ENCODE measurements at regions not wholly inside any gene's neighbourhood (a gene's known extent, or its start where the extent isn't known, plus 50 kb on each side); places are given as distances from the start of the nearest gene placed in this dataset.
"Not testable (repeated sequence)": the region's sequence is repeated elsewhere in the genome, so short reads cannot be mapped to it uniquely, and the experiment has no call there.

DNA sequence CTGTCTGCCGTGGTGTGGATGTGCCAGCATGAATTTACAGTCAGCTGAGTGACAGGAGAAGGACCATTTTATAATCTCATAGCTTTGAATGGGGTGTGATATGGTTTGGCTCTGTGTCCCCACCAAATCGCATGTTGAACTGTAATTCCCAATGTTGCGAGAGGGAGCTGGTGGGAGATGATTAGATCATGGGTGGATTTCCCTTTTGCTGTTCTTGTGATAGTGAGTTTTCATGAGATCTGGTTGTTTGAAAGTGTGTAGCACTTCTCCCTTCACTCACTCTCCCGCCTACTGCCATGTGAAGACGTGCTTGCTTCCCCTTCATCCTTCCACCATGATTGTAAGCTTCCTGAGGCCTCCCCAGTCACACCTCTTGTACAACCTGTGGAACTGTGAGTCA lies 111.9 kb upstream of the CHD2 start:
- H3K36me3 ChIP-seq (ENCODE audit: control insufficient read depth in 2 of 2, insufficient read depth in 2 of 2, low read length in 2 of 2), result no peaks in the 10 kb centered on the region
- no peaks in the 10 kb centered on the region for H3K4me1 ChIP-seq (ENCODE audit: control insufficient read depth, insufficient read depth, low read length)
- H3K9ac ChIP-seq (ENCODE audit: low read length in 2 of 2), result no peak overlapping the region
- H3K27ac ChIP-seq (ENCODE audit: low read length), result no peak overlapping the region
- no peaks in the 10 kb centered on the region for H3K27me3 ChIP-seq (ENCODE audit: control insufficient read depth in 1 of 2, insufficient read depth in 2 of 2, low read length in 2 of 2)
- no peak overlapping the region for H3K4me3 ChIP-seq (ENCODE audit: low read length in 2 of 2)
- no peaks in the 10 kb centered on the region for H3K9me3 ChIP-seq (ENCODE audit: control insufficient read depth in 2 of 2, low read length in 2 of 2)

DNA sequence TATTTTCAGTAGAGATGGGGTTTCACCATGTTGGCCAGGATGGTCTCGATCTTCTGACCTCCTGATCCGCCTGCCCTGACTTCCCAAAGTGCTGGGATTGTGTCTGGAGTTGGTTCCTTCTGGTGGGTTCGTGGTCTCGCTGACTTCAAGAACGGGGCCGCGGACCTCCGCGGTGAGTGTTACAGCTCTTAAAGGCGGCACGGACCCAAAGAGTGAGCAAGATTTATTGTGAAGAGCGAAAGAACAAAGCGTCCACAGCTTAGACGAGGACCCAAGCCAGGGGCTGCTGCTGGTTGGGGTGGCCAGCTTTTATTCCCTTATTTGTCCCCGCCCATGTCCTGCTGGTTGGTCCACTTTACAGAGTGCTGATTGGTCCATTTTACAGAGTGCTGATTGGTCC lies 111.3 kb upstream of the CHD2 start:
- H3K9ac ChIP-seq (ENCODE audit: low read length in 2 of 2); H3K4me1 ChIP-seq (ENCODE audit: control insufficient read depth, insufficient read depth, low read length); H3K9me3 ChIP-seq (ENCODE audit: control insufficient read depth in 2 of 2, low read length in 2 of 2); H3K36me3 ChIP-seq (ENCODE audit: control insufficient read depth in 2 of 2, insufficient read depth in 2 of 2, low read length in 2 of 2); H3K27me3 ChIP-seq (ENCODE audit: control insufficient read depth in 1 of 2, insufficient read depth in 2 of 2, low read length in 2 of 2); H3K4me3 ChIP-seq (ENCODE audit: low read length in 2 of 2); H3K27ac ChIP-seq (ENCODE audit: low read length): not testable (repeated sequence)

GRCh38 chr15:92796161-92796611 lies 103.9 kb upstream of the CHD2 start:
- no peaks in the 10 kb centered on the region for H3K36me3 ChIP-seq (ENCODE audit: control insufficient read depth in 2 of 2, insufficient read depth in 2 of 2, low read length in 2 of 2)
- H3K9ac ChIP-seq (ENCODE audit: low read length in 2 of 2), result no peak overlapping the region
- H3K27ac ChIP-seq (ENCODE audit: low read length), result no peak overlapping the region
- H3K27me3 ChIP-seq (ENCODE audit: control insufficient read depth in 1 of 2, insufficient read depth in 2 of 2, low read length in 2 of 2), result no peaks in the 10 kb centered on the region
- no peak overlapping the region for H3K4me3 ChIP-seq (ENCODE audit: low read length in 2 of 2)
- no peaks in the 10 kb centered on the region for H3K9me3 ChIP-seq (ENCODE audit: control insufficient read depth in 2 of 2, low read length in 2 of 2)
- peaks cover 3% of the 10 kb centered on the region for H3K4me1 ChIP-seq (ENCODE audit: control insufficient read depth, insufficient read depth, low read length)

DNA sequence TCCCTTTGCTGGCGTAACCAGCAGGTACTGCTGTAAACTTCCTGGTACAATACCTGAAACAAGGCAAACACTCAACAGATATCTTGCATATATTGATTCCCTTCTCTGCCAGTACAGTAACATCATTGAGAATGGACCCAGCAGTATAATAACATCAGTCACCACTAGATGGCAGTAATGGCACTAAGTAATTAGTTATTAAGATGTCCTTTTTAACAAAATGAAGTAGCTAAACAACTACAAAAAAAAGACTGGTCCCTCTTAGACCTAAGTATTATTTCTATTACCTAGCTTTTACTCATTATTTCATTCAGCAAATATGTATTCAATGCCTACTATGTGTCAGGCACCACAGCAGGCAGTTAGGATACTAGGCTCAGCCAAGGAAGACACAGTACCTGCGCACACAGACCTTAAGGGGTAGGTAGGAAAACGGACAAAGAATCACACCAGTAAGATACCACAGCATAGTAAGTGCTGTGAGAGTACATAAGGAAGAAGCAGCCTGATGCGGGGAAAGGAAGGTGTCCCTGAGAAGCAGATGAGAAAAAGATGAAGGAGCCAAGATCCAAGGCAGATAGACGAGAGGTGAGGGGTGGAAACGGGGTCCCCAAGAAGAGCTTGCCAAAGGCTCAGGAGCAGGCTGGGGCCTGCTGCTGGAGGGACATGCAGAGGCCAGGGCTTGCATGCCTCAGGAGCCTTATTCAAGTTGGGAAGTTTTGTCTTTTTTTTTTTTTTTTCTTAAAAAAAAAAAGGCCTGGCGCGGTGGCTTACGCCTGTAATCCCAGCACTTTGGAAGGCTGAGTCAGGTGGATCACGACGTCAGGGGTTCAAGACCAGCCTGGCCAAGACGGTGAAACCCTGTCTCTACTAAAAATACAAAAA lies 102.7 kb upstream of the CHD2 start:
- peak overlapping the region; percentile 7 to 16 for H3K9ac ChIP-seq (ENCODE audit: low read length in 2 of 2)
- H3K4me1 ChIP-seq (ENCODE audit: control insufficient read depth, insufficient read depth, low read length), result peaks cover 3% of the 10 kb centered on the region

DNA sequence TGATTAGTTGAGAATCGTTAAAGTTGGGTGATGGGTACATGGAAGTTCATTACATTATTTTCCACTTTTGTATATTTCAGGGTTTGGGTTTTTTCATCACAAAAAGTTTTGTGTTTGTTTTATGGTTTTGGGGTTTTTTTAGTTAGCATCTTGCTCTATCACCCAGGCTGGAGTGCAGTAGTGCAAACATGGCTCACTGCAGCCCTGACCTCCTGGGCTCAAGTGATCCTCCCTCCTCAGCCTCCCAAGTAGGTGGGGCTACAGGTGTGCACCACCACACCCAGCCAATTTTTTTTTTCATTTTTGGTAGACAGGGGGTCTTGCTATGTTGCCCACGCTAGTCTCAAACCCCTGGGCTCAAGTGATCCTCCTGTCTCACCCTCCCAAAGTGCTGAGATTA lies 100.1 kb upstream of the CHD2 start:
- H3K4me3 ChIP-seq (ENCODE audit: low read length in 2 of 2), result no peak overlapping the region
- no peaks in the 10 kb centered on the region for H3K36me3 ChIP-seq (ENCODE audit: control insufficient read depth in 2 of 2, insufficient read depth in 2 of 2, low read length in 2 of 2)
- no peak overlapping the region for H3K9ac ChIP-seq (ENCODE audit: low read length in 2 of 2)
- no peaks in the 10 kb centered on the region for H3K27me3 ChIP-seq (ENCODE audit: control insufficient read depth in 1 of 2, insufficient read depth in 2 of 2, low read length in 2 of 2)
- H3K4me1 ChIP-seq (ENCODE audit: control insufficient read depth, insufficient read depth, low read length), result peaks cover 10% of the 10 kb centered on the region
- no peak overlapping the region for H3K27ac ChIP-seq (ENCODE audit: low read length)
- no peaks in the 10 kb centered on the region for H3K9me3 ChIP-seq (ENCODE audit: control insufficient read depth in 2 of 2, low read length in 2 of 2)

More for the DNA sequence above, 102.7 kb upstream of the CHD2 start:
- H3K27ac ChIP-seq (ENCODE audit: low read length), result peak overlapping the region; percentile 55
- H3K4me3 ChIP-seq (ENCODE audit: low read length in 2 of 2), result peak overlapping the region in 1 of 2 donors; percentile 3
- H3K36me3 ChIP-seq (ENCODE audit: control insufficient read depth in 2 of 2, insufficient read depth in 2 of 2, low read length in 2 of 2), result no peaks in the 10 kb centered on the region
- no peaks in the 10 kb centered on the region for H3K27me3 ChIP-seq (ENCODE audit: control insufficient read depth in 1 of 2, insufficient read depth in 2 of 2, low read length in 2 of 2)
- no peaks in the 10 kb centered on the region for H3K9me3 ChIP-seq (ENCODE audit: control insufficient read depth in 2 of 2, low read length in 2 of 2)

- H3K9ac ChIP-seq (ENCODE audit: low read length in 2 of 2); H3K27ac ChIP-seq (ENCODE audit: low read length); H3K9me3 ChIP-seq (ENCODE audit: control insufficient read depth in 2 of 2, low read length in 2 of 2); H3K27me3 ChIP-seq (ENCODE audit: control insufficient read depth in 1 of 2, insufficient read depth in 2 of 2, low read length in 2 of 2); H3K4me1 ChIP-seq (ENCODE audit: control insufficient read depth, insufficient read depth, low read length); H3K36me3 ChIP-seq (ENCODE audit: control insufficient read depth in 2 of 2, insufficient read depth in 2 of 2, low read length in 2 of 2); H3K4me3 ChIP-seq (ENCODE audit: low read length in 2 of 2): not testable (repeated sequence)
Observed at GRCh38 chr15:92800416-92801055, 99.6 kb upstream of the CHD2 start.

GRCh38 chr15:92801056-92801773 lies 98.9 kb upstream of the CHD2 start:
- peak overlapping the region; percentile 37 for H3K27ac ChIP-seq (ENCODE audit: low read length)
- not testable (repeated sequence) for H3K4me1 ChIP-seq (ENCODE audit: control insufficient read depth, insufficient read depth, low read length); H3K9ac ChIP-seq (ENCODE audit: low read length in 2 of 2); H3K4me3 ChIP-seq (ENCODE audit: low read length in 2 of 2); H3K36me3 ChIP-seq (ENCODE audit: control insufficient read depth in 2 of 2, insufficient read depth in 2 of 2, low read length in 2 of 2); H3K27me3 ChIP-seq (ENCODE audit: control insufficient read depth in 1 of 2, insufficient read depth in 2 of 2, low read length in 2 of 2); H3K9me3 ChIP-seq (ENCODE audit: control insufficient read depth in 2 of 2, low read length in 2 of 2)

DNA sequence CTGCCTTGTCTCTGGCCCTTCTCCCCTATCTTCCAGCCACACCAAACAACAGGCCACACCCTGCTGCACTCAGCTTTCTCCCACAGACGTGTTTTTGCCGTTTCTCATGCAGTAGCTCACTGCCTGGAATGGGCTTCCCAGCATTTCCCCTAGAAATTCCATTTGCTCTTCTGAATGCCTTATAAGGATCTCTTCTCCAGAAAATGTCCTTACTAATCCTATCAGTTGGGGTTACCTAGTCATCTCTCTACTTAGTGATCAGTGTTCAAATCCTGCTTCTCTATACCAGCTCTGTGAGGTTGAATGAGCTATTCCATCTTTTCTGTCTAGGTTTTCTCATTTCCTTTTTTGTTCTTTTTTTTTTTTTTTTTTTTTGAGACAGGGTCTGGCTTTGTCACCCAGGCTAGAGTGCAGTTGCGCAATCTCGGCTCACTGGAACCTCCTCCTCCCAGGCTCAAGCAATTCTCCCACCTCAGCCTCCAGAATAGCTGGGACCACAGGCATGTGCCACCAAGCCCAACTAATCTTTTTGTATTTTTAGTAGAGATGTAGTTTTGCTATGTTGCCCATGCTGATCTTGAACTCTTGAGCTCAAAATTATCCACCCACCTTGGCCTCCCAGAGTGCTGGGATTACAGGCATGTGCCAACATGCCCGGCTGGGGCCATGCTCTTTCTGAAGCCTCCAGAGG lies 98.2 kb upstream of the CHD2 start:
- Histone ChIP-seq H3K27ac (ENCODE audit: low read length) (peak overlapping the region; percentile 37), H3K4me1 (ENCODE audit: control insufficient read depth, insufficient read depth, low read length) (peaks cover 10% of the 10 kb centered on the region), H3K27me3 (ENCODE audit: control insufficient read depth in 1 of 2, insufficient read depth in 2 of 2, low read length in 2 of 2) (no peaks in the 10 kb centered on the region), H3K36me3 (ENCODE audit: control insufficient read depth in 2 of 2, insufficient read depth in 2 of 2, low read length in 2 of 2) (no peaks in the 10 kb centered on the region), H3K9me3 (ENCODE audit: control insufficient read depth in 2 of 2, low read length in 2 of 2) (no peaks in the 10 kb centered on the region), H3K4me3 (ENCODE audit: low read length in 2 of 2) (no peak overlapping the region), H3K9ac (ENCODE audit: low read length in 2 of 2) (no peak overlapping the region)

- Histone ChIP-seq H3K4me3 (ENCODE audit: low read length in 2 of 2) (no peak overlapping the region), H3K27me3 (ENCODE audit: control insufficient read depth in 1 of 2, insufficient read depth in 2 of 2, low read length in 2 of 2) (no peaks in the 10 kb centered on the region), H3K9me3 (ENCODE audit: control insufficient read depth in 2 of 2, low read length in 2 of 2) (no peaks in the 10 kb centered on the region), H3K36me3 (ENCODE audit: control insufficient read depth in 2 of 2, insufficient read depth in 2 of 2, low read length in 2 of 2) (no peaks in the 10 kb centered on the region), H3K4me1 (ENCODE audit: control insufficient read depth, insufficient read depth, low read length) (peaks cover 11% of the 10 kb centered on the region), H3K27ac (ENCODE audit: low read length) (peak overlapping the region; percentile 82), H3K9ac (ENCODE audit: low read length in 2 of 2) (peak overlapping the region in 1 of 2 donors; percentile 32)
Observed at GRCh38 chr15:92803536-92803851, 96.6 kb upstream of the CHD2 start.

GRCh38 chr15:92803852-92804609 lies 96.1 kb upstream of the CHD2 start:
- H3K27me3 ChIP-seq (ENCODE audit: control insufficient read depth in 1 of 2, insufficient read depth in 2 of 2, low read length in 2 of 2), result no peaks in the 10 kb centered on the region
- H3K4me3 ChIP-seq (ENCODE audit: low read length in 2 of 2), result peak overlapping the region; percentile 14 to 22
- H3K27ac ChIP-seq (ENCODE audit: low read length), result peak overlapping the region; percentile 82
- no peak overlapping the region for H3K9ac ChIP-seq (ENCODE audit: low read length in 2 of 2)
- H3K36me3 ChIP-seq (ENCODE audit: control insufficient read depth in 2 of 2, insufficient read depth in 2 of 2, low read length in 2 of 2), result no peaks in the 10 kb centered on the region
- H3K4me1 ChIP-seq (ENCODE audit: control insufficient read depth, insufficient read depth, low read length), result peaks cover 13% of the 10 kb centered on the region
- H3K9me3 ChIP-seq (ENCODE audit: control insufficient read depth in 2 of 2, low read length in 2 of 2), result no peaks in the 10 kb centered on the region

All from stomach smooth muscle (tissue), 2 donors.